Stimulated activated CD8-positive, alpha-beta memory T cell treated with anti-CD3 and anti-CD28 coated beads, Interleukin-12 subunit alpha, Interleukin-12 subunit beta, amount 100 ng/mL, for 1 hour (primary cell): ENCODE measurements at regions not wholly inside any gene's neighbourhood (a gene's known extent, or its start where the extent isn't known, plus 50 kb on each side); places are given as distances from the start of the nearest gene placed in this dataset.

ENCODE experiments used
- DNase-seq: peaks from one replicate; pipeline ENCODE4 v3.0.0-alpha.2; 2020; ENCODE audit warnings: low read depth

DNA sequence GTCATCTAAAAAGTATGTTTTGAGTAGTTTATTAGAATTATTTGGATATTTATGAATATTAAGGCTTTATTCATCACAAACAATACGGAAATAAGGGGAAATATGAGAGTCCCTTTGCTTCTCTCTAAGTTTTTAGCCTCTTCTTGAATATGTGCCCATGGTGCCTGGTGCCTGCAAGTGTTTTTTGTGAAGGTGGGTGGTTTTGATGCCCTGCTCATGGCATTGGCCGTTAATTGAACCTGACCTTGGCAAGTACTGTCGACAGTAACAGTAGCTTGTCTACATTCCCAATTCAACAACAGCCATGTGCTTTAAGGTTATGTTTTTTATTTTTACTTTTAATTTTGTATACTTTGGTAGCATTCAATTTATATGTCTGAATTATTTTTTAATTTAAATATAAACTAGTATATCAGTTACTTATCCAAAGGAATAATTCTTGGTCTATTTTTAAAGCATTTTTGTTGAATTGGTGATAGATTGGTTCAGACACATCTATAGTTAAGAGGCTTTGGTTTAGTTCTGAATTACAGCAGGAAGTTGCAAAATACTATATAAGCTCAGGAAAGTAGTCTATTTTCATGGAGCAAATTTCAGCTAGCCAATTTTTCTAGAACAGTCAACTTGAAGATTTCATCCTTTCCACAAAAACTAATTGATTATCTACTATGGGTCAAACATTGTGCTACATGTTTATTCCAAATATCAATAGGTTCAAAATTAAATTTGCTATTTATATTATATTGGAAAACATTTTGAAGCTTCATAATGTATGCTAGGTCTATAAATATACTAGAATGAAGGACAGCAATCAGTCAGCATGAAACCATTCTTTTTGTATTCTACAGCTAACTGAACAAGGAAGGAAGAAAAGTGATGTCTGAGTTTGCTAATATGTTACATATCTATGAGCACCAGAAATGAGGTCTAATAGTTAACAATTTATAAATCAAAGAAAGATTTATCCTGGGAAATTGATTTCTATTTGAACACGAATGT, 184.4 kb downstream of the MRPL39 start:
- no peak for DNase-seq

DNA sequence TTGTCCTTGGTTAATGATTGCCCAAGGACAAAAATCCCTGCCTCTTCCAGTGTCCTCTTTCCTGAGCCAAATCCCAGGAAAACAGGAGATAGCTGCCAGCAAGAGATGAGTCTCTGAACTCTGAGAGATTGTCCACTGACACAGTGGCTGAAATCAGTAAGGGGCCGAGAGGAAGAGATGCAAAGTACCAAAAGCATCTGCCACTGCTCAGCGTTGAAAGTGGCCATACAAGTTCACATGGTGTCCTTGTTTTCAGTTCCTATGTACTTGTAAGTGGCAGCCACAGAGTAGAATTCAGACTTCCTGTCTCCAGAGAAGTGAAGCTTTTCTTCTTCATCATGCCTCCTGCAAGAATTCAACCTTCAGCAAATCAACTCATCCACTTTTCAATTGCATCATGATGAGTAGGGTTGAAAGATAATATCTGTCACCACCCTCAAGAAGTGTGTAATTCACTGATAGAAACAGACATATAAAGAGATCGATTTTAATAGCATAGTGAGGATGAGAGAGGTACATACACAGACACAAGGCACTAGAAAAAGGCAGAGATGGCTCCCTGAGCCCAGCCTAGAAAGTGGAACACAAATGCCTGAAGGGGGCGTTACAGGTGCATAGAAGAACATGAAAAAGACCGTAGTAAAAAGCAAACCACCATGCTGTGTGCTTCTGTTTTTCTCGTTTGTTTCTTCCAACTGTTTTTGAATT, 185.8 kb downstream of the MRPL39 start:
- DNase-seq: peak; percentile 25

DNA sequence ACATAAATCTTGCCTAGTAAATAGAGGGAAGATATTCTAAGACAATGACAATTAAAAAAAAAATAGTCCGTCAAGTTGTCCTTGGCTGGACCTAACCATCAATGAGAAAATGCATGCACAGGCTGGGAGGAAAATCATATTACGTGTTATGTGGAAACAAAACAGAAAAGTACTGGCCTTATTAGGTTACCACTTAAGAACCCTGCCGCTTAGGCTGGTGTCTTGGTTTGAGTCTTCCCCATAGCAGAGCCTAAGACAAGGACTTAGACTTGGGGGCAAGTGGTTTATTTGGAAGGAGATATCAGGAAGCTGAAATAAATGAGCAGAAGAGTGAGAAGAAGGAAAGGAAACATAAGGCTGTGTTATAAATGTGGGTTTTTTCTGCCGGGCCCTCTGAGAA, 186.4 kb downstream of the MRPL39 start:
- no peak for DNase-seq

DNA sequence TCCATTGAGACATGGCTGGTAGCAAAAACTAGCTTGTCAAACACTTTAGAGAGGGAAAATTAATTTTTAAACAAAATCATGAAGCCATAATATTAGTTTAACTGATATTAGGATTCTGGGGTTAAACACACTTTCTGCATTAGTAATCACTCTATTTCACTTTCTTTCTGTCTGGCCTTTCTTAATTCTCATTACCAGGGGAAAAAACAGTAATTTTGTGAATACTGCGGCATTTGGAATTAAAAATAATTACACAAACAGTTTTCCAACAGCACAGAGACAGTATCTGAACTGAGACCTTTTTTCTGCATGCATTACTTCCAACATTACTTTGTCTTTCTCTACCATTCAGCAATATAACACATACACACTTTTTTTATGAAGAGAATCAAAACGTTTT, 190.6 kb downstream of the MRPL39 start:
- no peak for DNase-seq

DNA sequence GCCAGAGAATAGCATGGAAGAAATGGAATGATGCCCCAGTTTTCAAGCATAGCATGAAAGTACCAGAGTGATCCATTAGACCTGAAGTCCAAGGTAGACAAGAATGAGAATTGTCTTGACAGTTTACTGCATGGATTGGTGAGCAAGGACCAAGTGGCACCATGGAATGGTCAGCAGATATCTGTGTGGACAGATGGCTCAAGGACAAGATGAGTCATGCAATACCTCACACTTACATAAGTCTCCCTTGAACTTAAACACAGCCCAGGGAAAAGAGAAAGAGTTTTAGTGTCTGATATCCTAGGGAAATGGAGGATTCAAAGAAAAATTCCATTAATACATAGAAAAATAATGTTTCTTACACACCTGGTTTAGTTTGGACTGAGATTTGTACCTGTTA, 195.2 kb downstream of the MRPL39 start:
- DNase-seq: no peak

DNA sequence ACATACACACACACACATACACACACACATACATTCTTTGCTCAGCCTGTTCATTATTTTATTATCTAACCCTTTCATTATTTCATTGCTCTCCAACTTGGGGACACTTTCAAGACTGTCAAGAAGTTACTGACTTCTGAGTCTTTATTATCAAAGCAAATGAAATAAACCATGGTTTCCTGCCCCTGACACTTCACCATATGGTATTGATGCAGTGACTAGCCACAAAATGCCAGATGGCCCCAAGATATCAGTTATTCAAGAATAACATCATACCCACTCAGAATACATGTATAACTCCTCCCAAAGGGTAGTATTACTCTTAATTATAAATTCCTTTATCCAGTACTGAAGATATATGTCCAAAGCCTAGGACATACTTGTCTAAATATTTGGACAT, 197.3 kb downstream of the MRPL39 start:
- DNase-seq: no peak

DNA sequence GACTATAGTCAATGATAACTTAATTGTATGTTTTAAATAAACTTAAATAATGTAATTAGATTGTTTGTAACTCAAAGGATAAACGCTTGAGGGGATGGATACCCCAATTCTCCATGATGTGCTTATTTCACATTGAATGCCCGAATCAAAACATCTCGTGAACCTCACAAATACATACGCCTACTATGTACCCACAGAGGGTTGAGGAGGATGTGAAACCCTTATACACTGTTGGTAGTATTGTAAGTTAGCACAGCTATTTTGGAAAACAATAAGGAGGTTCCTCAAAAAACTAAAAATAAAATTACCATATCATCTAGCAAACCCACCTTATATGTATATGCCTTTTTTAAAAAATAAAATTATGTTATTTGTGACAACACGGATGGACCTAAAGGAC, 198.6 kb downstream of the MRPL39 start:
- DNase-seq: no peak

DNA sequence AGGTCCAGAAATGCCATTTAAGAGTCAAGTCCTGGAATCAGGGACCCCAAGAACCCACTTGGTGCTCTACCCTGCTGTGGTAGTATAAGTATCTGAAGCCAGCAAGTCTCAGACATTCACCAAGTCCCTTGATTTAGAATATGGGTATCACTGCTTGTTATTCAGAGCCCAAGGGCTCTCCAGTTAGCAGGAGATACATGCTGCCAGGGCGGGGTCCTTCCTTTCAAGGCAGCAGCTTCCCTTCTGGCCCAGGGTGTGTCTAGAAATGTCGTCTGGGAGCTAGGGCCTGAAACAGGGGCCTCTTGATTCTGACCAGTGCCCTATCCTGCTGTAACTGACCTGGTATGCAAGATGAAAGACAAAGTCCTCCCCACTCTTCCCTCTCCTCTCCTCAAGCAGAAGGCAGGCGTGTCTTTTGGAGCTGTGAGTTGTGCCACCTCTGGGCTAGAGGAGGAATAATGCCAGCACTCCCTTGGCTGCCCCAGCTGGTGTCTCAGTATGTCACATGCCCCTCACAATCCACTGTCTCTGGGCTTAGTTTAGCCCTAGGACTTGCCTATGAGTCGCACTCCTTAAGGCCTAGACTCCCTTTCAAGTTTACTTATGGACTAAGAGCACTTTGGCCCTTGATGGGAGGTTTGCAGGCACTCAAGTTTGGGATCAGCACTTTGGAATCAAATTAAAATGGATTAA, 200.2 kb downstream of the MRPL39 start:
- DNase-seq: no peak

DNA sequence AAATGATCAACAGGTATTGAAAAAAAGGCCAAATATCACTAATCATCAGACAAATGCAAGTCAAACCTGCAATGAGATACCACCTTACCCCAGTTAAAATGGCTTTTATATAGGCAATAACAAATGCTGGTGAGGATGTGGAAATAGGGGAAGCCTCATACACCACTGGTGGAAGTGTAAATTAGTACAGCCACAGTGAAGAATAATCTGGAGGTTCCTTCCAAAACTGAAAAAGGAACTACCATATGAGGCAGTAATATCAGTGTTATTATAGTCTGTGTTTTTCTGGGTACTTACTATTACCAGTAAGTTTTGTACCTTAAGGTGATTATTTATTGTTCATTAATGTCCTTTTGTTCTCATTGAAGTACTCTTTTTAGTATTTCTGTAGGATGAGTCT, 201.3 kb downstream of the MRPL39 start:
- no peak for DNase-seq

DNA sequence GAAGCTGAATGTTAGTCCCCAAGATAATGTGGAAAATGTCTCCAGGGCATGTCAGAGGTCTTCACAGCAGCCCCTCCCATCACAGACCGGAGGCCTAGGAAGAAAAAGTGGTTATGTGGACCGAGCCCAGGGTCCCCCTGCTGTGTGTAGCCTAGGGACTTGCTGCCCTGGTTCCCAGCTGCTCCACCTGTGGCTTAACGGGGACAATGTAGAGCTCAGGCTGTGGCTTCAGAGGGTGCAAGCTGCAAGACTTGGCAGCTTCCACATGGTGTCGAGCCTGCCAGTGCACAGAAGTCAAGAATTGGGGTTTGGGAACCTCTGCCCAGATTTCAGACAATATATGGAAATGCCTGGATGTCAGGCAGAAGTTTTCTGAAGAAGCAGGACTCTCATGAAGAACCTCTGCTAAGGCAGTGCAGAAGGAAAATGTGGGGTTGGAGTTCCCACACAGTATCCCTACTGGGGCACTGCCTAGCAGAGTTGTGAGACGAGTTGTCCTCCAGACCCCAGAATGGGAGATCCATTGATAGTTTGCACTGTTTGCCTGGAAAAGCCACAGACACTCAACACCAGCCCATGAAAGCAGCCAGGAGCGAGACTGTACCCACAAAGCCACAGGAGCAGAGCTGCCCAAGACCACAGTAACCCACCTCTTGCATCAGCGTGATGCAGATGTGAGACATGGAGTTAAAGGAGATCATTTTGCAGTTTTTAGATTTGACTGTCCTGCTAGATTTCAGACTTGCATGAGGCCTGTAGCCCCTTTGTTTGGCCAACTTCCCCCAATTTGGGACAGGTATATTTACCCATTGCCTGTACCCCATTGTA, 204.9 kb downstream of the MRPL39 start:
- no peak for DNase-seq

DNA sequence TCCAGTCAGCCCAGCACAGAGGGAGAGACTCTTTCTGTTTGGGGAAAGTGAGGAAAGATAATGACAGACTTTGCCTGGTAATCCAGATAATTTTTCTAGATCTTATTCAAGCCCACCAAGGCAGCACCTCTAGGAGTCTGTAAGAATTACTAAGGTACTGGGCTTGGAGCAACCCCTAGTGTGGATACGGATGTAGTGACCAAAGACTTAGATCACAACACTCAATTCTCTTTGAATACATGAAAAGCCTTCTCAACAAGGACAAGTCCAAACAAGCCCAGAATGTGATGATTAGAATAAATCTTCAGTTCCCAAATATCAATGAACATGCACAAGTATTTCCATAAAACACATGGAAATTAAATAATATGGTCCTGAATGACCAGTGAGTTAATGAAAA, 206.9 kb downstream of the MRPL39 start:
- no peak for DNase-seq

DNA sequence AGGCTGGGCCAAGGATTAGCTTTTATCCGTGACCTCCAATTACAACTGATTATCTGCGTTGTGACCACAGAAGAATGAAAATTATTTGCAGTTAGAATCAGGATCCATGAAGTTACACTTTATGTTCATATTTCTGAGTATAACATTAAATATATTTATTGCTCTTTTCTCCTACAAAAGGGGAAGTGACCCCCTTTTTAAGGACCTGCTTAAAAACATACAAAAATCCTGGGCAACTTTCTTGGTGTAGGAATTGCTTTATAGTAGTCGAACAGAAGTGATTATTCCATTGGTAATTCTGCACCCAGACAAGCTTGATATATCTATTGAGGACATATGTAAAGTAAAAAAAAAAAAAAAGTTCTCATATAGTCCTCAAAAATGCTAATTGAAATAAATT, 208.7 kb downstream of the MRPL39 start:
- DNase-seq: no peak

DNA sequence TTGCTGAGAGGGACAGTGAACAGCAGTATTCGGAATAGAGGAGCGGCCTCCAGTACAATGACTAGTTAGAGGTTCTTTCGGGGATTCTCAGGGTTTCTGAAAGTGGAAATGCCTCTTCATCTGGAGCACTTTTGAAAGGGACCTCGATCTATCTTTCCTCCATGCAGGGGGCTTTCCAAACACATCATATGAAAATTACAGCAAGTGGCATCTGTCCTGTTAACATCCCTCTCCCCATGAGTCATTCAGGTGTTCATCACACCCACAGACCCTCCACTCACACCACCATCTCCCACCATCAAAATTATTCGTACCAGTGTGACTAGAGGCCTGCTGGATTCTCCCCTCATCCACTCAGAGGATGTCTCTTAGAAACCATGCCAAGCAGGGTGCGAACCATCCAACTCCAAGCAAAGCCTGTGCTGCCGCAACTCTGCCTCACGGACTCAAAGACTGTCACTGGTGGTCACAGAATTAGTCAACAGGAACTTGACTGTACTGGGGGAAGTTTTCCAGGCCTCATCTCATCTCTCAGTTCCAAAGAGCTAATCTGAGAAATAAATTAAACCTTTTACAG, 211.1 kb downstream of the MRPL39 start:
- no peak for DNase-seq

DNA sequence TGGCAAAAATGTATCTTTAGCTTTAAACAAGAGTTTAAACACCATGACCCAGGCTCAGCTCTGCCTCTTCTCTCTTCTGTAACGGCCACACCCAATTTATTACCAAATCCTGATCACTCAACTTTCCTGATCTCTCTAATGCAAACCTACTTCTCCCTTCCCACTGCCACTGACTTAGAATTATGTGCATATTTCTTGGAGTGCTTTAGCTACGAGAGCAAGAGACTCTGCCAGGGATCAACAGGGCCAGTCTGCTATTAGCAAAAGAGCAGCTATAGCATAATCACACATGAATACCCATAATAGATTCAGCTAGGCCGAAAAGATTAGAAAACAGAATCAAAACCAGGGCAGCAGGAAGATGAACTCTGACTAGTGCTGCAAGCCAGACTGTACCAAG, 215.5 kb downstream of the MRPL39 start:
- no peak for DNase-seq

DNA sequence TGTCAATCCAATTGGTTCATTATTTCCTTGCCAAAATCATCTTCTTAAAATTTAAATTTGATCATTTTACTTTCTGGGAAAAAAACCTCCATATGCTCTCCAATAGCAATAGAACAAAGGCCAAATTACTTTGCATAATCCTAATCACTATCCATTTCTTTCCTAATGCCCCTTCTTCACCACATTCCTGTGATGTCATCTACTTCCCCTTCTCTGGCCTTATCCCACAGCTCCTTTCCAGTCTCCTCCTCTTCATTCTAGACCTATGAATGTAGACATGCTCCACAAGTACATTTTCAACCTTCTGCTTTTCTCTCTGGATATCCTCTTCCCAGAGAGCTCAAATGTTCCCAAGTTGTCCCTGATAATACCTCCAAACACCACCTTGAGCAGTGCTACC, 216.6 kb downstream of the MRPL39 start:
- DNase-seq: no peak

DNA sequence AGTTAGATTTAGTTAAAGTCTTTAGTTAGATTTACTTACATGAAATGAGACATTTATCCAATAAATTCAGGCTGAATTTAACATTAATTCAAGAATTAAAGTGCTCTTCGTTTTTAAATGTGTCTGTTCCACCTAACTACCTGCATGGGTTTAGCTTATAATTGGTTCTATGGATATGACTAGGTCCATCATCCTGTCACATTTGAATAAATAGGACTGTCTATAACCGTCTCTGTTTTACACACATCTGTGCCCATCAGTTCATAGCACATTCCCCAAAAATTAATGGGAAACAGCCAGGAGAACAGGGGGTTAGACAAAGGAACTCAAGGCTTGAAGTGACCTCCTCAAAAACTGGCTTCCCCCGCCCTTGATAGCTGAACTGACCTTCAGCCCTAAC, 219.6 kb downstream of the MRPL39 start:
- DNase-seq: no peak

DNA sequence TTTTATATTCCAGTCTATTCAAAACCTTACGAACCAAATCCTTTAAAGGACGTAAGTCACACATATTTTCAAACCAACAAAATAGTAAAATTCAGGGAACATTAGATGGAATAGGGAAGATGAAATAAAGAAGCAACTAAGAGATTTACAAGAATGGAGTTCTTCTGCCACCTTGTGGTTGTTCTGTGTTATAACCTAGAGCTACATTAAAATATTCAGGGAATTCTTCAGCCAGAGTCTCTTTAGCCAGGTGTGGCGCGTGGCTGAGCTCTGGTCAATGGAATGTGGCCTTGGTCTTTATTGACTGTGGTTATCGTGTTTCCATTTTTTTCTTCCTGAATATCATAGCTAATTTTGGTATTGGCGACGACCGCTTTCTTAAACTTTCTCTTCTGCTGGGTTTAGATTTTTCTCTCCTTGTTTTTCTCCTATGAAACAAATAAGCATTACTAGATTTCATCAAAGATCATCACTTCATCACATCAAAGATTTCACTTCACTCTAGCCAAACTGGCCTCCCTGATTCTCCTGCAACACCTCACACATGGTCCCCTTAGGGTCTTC, 221.3 kb downstream of the MRPL39 start:
- no peak for DNase-seq

DNA sequence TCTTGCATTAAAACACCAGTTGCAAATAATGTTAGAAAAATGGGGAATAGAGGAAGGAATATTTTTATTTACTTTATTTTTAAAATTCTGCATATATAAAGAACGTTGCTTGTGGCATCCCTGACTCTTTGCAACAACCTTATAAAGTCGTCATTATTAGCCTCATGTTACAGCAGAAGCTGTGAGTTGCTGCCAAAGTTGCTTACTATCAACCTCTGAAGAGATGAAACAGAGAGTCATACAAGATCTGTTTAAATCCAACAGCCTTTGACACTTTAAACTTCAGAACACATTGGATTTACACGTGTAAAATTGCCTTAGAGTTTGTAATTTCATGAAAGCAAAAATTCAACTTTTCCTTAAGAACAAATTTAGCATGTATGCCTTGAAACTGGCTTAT, 221.9 kb downstream of the MRPL39 start:
- DNase-seq: no peak

DNA sequence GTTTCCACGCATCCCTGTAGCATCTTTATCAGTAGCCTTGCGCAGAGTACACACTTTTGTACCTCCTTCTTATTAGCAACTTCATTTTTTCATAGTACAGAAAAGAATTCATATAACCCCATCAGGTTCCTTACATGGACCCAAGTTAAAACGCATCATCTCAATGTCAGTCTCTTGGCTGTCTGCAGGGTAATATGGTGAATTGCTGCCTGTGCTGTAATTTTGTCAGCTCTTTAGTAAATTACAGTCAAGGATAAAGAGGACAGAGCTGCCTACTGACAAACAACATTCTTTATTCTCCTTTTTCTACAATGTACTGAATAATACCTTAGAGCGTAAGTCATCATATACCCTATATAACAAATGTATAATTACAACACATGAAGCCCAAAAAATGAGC, 222.5 kb downstream of the MRPL39 start:
- DNase-seq: no peak

DNA sequence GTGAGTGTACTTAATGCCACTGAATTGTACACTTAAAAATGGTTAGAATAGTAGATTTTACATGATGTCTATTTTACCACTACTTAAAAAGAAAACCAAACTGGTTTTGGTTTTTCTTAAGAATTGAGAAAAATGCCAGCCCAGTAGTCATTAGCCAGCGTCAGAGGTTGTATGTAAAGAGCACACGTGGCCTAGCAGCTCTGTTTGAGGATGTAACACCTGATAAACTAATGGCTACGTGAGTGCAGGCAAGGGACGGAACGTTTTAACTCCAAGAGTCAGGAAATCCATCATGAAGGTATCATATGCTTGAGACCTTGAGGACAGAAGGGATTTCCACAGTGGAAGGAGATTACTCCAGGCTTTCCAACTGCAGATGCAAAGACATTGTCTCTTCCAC, 223.7 kb downstream of the MRPL39 start:
- no peak for DNase-seq

DNA sequence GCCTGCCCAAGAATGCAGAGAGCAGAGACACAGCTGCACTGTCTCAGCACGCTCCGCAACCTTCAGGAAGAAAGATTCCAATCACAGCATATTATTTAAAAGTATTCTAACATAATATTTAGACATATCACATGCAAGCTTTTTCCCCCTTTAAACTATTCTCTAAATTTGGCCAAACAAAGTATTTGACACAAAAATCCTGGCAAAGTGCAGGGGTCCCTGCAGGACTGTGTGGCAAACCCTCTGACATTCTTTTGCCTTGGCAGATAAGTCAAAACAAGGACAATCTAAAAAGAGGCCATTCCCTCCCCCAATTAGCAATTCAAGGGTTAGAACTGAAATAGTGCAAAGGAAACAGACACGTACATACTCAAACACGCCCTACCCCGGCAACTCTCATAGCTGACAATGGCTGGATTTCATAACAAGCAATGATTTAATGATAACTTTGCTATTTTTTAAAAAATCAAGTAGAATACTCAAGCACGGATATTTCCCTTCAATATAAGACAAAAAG, 225.3 kb downstream of the MRPL39 start:
- no peak for DNase-seq
